Gastroesophageal sphincter (tissue), 4 donors: ENCODE measurements at regions not wholly inside any gene's neighbourhood (a gene's known extent, or its start where the extent isn't known, plus 50 kb on each side); places are given as distances from the start of the nearest gene placed in this dataset.

ENCODE experiments used
- ATAC-seq: fragments of 150-250 bp; one replicate; pipeline ENCODE4 v1.9.1; 2016; ENCODE audit warnings: mild to moderate bottlenecking, moderate library complexity
- H3K27ac ChIP-seq, 4 donors: fragments of 200-600 bp; sonication (generic) in 3 of 4; 1 replicate in 3 of 4; 2 replicates in 1 of 4; pipeline ENCODE4 v1.5.1; 2016 to 2019
- H3K27me3 ChIP-seq: fragments of 200-600 bp; sonication (generic); one replicate; pipeline ENCODE4 v1.5.1; 2019
- H3K36me3 ChIP-seq, 2 donors: fragments of 200-600 bp; sonication (generic); one replicate each; pipeline ENCODE4 v1.5.1; 2019; ENCODE audit warnings: control low read depth in 1 of 2
- H3K4me1 ChIP-seq, 3 donors: fragments of 200-600 bp; sonication (generic); 1 replicate in 2 of 3; 2 replicates in 1 of 3; pipeline ENCODE4 v1.5.1; 2016 to 2019; ENCODE audit warnings: control low read depth in 2 of 3
- H3K4me3 ChIP-seq, 2 donors: fragments of 200-600 bp; sonication (generic); one replicate each; pipeline ENCODE4 v1.5.1; 2019; ENCODE audit warnings: mild to moderate bottlenecking in 1 of 2, moderate library complexity in 1 of 2
- H3K9me3 ChIP-seq, 3 donors: fragments of 200-600 bp; sonication (generic); one replicate each; pipeline ENCODE4 v1.5.1; 2017 to 2019; ENCODE audit warnings: control low read depth in 2 of 3
- EP300 ChIP-seq: sonication (generic); formaldehyde crosslinking; IDR thresholded peaks from one replicate; pipeline ENCODE4 v1.6.1; 2017; ENCODE audit warnings: antibody characterized with exemption, mild to moderate bottlenecking
- POLR2A ChIP-seq, 2 donors: fragments of 450-650 bp; IDR thresholded peaks; one replicate each; pipeline ENCODE4 v1.6.1; 2017; ENCODE audit warnings: antibody characterized with exemption in 2 of 2, mild to moderate bottlenecking in 2 of 2, moderate library complexity in 1 of 2
- POLR2AphosphoS5 ChIP-seq: sonication (generic); formaldehyde crosslinking; IDR thresholded peaks from one replicate; pipeline ENCODE4 v1.6.1; 2017; ENCODE audit warnings: antibody characterized with exemption
- WGBS, 2 donors: methylation state at CpG; one replicate each; pipeline ENCODE4 v1.1.5; 2018; ENCODE audit warnings: low coverage in 1 of 2; 5-methylcytosine and 5-hydroxymethylcytosine counted together
- TF ChIP-seq, protein P1 (sequence below), 4 experiments: fragments of 200-600 bp in 2 of 4; fragments of 450-650 bp in 2 of 4; sonication (generic) in 1 of 4; IDR thresholded peaks; one replicate each; pipeline ENCODE4 v1.5.1; 2017 to 2019; ENCODE audit warnings: antibody characterized with exemption in 4 of 4, mild to moderate bottlenecking in 2 of 4, moderate library complexity in 2 of 4

GRCh38 chr22:49229483-49230193 lies 598.0 kb downstream of the BRD1 start:
- Histone ChIP-seq H3K27ac (no peak overlapping the region), H3K36me3 (no peaks in the 10 kb centered on the region), H3K9me3 (no peaks in the 10 kb centered on the region), H3K4me3 (no peak overlapping the region), H3K4me1 (no peaks in the 10 kb centered on the region), H3K27me3 (peaks cover 41% of the 10 kb centered on the region)
- no peak for ATAC-seq
- TF ChIP-seq EP300 (no peak), POLR2AphosphoS5 (no peak), POLR2A (IDR thresholded peaks at IDR 0.05) (no peak)
- TF ChIP-seq, protein P1, sequence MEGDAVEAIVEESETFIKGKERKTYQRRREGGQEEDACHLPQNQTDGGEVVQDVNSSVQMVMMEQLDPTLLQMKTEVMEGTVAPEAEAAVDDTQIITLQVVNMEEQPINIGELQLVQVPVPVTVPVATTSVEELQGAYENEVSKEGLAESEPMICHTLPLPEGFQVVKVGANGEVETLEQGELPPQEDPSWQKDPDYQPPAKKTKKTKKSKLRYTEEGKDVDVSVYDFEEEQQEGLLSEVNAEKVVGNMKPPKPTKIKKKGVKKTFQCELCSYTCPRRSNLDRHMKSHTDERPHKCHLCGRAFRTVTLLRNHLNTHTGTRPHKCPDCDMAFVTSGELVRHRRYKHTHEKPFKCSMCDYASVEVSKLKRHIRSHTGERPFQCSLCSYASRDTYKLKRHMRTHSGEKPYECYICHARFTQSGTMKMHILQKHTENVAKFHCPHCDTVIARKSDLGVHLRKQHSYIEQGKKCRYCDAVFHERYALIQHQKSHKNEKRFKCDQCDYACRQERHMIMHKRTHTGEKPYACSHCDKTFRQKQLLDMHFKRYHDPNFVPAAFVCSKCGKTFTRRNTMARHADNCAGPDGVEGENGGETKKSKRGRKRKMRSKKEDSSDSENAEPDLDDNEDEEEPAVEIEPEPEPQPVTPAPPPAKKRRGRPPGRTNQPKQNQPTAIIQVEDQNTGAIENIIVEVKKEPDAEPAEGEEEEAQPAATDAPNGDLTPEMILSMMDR (IDR thresholded peaks at IDR 0.05), result no peak
- WGBS, 2 donors, result 53 to 59% methylated on average over 5 to 6 of the region's 10 CpGs

DNA sequence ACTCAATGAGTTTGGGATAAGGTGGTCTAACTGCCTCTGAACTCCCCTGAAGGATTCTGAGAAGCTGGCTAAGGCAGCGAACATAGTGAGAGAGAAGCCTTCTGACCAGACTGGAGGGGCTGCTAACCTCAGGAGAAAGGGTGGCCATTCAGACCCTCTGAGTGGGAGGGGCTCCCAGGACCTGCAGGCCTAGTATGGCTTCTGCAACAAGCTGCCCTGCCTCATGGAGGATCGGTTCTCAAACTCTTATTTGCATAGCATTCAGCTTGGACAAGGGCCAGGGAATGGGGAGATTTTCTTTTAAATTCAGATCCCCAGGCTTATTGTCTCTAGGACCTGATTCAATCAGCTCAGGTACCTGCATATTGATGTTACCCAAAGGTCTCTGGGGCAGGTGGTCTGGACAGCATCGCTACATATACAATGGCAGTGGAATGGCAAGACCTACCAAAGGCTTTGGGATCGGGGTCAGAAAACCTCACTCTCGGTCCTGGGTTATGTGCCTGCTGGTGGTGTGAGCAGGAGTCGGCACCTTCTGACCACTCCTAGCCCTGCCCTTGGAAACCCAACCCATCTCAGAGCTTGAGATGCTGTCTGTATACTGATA lies 599.1 kb downstream of the BRD1 start:
- Histone ChIP-seq H3K4me1 (no peaks in the 10 kb centered on the region), H3K27me3 (peaks cover 36% of the 10 kb centered on the region), H3K9me3 (no peaks in the 10 kb centered on the region), H3K27ac (no peak overlapping the region), H3K4me3 (no peak overlapping the region), H3K36me3 (no peaks in the 10 kb centered on the region)
- no peak for ATAC-seq
- 93 to 94% methylated on average over 2 to 4 of the region's 6 CpGs for WGBS, 2 donors
- TF ChIP-seq POLR2AphosphoS5 (no peak), EP300 (no peak), POLR2A (IDR thresholded peaks at IDR 0.05) (no peak)
- TF ChIP-seq, protein P1 (IDR thresholded peaks at IDR 0.05), result no peak

GRCh38 chr22:49227670-49228069 lies 600.0 kb downstream of the BRD1 start:
- H3K9me3 ChIP-seq, result no peaks in the 10 kb centered on the region
- no peaks in the 10 kb centered on the region for H3K36me3 ChIP-seq
- peaks cover 29% of the 10 kb centered on the region for H3K27me3 ChIP-seq
- no peak overlapping the region for H3K4me3 ChIP-seq
- no peak overlapping the region for H3K27ac ChIP-seq
- 46 to 63% methylated on average over 2 to 3 of the region's 6 CpGs for WGBS, 2 donors
- no peak for TF ChIP-seq POLR2AphosphoS5
- no peak for TF ChIP-seq POLR2A (IDR thresholded peaks at IDR 0.05)
- no peak for TF ChIP-seq EP300
- TF ChIP-seq, protein P1 (IDR thresholded peaks at IDR 0.05), result no peak
- H3K4me1 ChIP-seq, result no peaks in the 10 kb centered on the region
- no peak for ATAC-seq

GRCh38 chr22:49226096-49226495 lies 601.6 kb downstream of the BRD1 start:
- no peaks in the 10 kb centered on the region for H3K4me1 ChIP-seq
- no peaks in the 10 kb centered on the region for H3K9me3 ChIP-seq
- no peak for ATAC-seq
- no peak overlapping the region for H3K27ac ChIP-seq
- no peaks in the 10 kb centered on the region for H3K36me3 ChIP-seq
- 69 to 73% methylated on average over 6 of the region's 6 CpGs for WGBS, 2 donors
- no peak for TF ChIP-seq POLR2A (IDR thresholded peaks at IDR 0.05)
- no peak for TF ChIP-seq EP300
- no peak for TF ChIP-seq POLR2AphosphoS5
- TF ChIP-seq, protein P1 (IDR thresholded peaks at IDR 0.05), result no peak
- no peak overlapping the region for H3K4me3 ChIP-seq
- peaks cover 23% of the 10 kb centered on the region for H3K27me3 ChIP-seq

- H3K9me3 ChIP-seq, result peaks cover 0 to 4% (median 0%) of the 10 kb centered on the region in 3 donors
- ATAC-seq, result no peak
- TF ChIP-seq POLR2A (IDR thresholded peaks at IDR 0.05) (no peak), POLR2AphosphoS5 (no peak), EP300 (no peak)
- TF ChIP-seq, protein P1 (IDR thresholded peaks at IDR 0.05), result no peak
Observed at GRCh38 chr22:49224243-49224642, 603.4 kb downstream of the BRD1 start.

More at GRCh38 chr22:49224243-49224642, 603.4 kb downstream of the BRD1 start:
- no peak overlapping the region for H3K27ac ChIP-seq
- H3K4me3 ChIP-seq, result no peak overlapping the region
- no peaks in the 10 kb centered on the region for H3K36me3 ChIP-seq
- WGBS, 2 donors, result 66 to 68% methylated on average over 2 to 3 of the region's 4 CpGs
- H3K27me3 ChIP-seq, result peaks cover 26% of the 10 kb centered on the region
- H3K4me1 ChIP-seq, result no peaks in the 10 kb centered on the region
